WI38 (cell line): ENCODE measurements at regions not wholly inside any gene's neighbourhood (a gene's known extent, or its start where the extent isn't known, plus 50 kb on each side); places are given as distances from the start of the nearest gene placed in this dataset.
A peak's percentile ranks its signal among the peaks of the same experiment; 100 is the strongest.

Experiments
- H3K4me3 ChIP-seq: 2 replicates; pipeline ENCODE4 v1.5.1; 2011; ENCODE audit warnings: low read depth, mild to moderate bottlenecking, control low read depth, low read length
- TF ChIP-seq, protein P1 (sequence below): IDR thresholded peaks from 2 replicates; pipeline ENCODE4 v1.5.1; 2012; ENCODE audit warnings: low read depth, mild to moderate bottlenecking, control low read depth, low read length

DNA sequence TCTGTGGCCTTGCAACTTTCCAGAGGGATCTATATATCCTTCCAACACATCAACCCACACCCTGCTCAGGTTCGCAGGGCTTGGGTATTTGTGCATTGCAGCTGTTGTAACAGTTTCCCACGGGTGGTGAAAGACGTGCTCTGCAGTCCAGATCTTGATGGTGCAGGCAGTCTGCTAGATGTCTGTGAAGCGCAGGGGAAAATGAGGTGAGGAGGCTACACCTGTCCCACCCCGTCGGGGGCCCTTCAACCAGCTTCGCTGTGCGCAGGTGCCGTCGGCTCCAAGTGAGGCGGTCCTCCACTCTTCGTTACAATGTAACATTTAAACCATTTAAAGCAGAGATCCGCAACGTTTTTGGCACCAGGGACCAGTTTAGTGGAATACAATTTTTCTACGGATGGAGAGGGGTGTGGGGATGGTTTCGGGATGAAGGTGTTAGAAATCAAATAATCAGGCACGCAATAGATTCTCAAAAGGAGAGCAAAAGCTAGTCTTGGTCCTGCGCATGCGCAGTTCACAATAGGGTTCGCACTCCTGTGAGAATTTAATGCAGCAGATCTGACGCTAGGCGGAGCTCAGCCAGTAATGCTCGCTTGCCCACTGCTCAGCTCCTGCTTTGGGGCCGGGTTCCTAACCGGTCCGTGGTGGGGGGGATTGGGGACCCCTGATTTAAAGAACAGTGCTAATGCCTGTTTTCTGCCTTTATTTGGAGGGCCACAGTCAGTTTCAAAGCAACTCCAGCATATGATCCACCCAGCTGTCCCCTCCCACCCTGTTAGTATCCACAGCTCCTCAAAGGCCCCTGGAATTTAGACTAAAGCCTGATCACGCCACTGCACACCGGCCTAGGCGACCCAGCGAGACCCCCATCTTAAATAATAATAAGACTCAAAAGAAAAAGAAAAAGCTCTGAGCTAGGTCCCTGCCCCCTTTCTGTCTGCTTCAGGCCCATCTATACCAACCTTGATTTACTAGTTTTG, 97.1 kb upstream of the SELENOP start:
- H3K4me3 ChIP-seq, result peak overlapping the region; percentile 62

DNA sequence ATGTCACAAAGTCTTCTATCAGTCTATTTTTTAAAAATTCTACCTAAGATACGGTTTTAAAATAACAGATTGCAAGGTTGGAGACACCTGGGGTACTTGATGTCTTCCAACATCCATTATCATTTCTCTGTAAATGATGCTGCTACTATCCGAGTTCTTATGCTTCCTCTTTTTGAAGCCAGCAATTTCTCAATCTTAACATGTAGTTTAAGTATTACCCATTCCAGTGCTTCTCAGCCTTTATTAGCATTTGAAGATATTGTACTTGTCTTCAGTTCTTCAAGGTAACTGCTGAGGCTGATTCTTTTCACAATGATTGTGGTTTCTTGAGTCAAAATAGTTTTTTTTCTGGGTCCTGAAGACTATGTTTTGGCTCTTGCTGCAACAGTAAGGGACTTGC, 96.4 kb upstream of the SELENOP start:
- peak overlapping the region; percentile 62 for H3K4me3 ChIP-seq
- TF ChIP-seq, protein P1, sequence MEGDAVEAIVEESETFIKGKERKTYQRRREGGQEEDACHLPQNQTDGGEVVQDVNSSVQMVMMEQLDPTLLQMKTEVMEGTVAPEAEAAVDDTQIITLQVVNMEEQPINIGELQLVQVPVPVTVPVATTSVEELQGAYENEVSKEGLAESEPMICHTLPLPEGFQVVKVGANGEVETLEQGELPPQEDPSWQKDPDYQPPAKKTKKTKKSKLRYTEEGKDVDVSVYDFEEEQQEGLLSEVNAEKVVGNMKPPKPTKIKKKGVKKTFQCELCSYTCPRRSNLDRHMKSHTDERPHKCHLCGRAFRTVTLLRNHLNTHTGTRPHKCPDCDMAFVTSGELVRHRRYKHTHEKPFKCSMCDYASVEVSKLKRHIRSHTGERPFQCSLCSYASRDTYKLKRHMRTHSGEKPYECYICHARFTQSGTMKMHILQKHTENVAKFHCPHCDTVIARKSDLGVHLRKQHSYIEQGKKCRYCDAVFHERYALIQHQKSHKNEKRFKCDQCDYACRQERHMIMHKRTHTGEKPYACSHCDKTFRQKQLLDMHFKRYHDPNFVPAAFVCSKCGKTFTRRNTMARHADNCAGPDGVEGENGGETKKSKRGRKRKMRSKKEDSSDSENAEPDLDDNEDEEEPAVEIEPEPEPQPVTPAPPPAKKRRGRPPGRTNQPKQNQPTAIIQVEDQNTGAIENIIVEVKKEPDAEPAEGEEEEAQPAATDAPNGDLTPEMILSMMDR, result no peak

More for the DNA sequence above, 97.1 kb upstream of the SELENOP start:
- TF ChIP-seq, protein P1, result peak; percentile 89

DNA sequence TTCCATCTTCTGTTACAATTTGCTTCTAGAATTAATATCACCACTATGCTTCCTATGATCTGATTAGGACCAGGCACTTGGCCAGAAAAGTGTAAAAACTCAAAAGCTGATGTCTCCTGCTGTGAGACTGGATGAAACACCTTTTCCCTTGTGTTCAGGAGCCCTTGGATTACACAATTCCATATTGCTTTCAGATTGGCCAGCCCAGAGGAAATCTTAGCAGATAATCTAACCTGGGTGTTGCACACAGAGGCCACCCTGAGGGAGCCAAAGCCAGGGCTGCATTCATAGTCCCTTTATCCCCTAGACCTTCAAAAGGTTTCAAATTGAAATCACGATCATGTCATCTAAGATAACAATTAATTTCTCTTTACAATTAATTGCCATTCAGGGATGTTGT, 94.1 kb upstream of the SELENOP start:
- no peak overlapping the region for H3K4me3 ChIP-seq
- TF ChIP-seq, protein P1, result no peak

DNA sequence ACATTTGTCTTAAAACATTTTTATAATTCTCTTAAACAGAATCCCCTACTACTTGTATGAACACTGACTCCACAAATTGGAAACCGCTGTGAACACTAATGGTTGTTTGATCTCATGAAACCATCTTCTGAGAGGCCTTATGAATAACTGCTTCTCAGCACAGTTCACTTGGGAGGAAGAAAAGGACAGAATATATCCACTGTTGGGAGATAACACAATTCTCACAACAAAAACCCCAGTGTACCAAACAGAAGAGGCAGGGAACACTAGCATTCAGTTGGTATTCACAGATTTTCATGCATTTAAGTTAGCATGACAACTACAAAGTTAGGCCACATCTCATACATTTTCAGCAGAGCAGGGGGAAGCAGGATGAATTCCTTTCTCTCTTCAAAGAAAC, 89.0 kb upstream of the SELENOP start:
- TF ChIP-seq, protein P1, result no peak
- H3K4me3 ChIP-seq, result no peak overlapping the region

DNA sequence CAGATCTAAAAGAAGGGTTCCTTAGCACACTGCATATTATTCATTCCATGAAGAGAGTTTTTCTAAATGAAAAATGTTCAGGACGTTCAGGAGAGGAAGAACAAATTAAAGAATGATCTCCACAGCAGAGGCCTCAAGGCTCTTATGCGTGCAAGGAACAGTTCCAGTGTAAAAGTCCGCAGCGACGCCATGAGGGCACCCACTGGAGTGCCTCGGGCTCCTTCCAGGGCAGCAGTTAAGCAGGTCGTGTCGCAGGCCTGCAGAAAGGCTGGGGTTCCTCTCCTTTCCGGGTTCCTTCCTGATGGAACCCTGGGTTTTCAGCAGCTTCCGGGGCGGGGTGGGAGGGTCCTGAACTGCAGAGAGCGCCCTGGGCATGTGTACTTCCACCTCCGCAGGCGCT, 87.1 kb upstream of the SELENOP start:
- H3K4me3 ChIP-seq, result no peak overlapping the region
- TF ChIP-seq, protein P1, result no peak

DNA sequence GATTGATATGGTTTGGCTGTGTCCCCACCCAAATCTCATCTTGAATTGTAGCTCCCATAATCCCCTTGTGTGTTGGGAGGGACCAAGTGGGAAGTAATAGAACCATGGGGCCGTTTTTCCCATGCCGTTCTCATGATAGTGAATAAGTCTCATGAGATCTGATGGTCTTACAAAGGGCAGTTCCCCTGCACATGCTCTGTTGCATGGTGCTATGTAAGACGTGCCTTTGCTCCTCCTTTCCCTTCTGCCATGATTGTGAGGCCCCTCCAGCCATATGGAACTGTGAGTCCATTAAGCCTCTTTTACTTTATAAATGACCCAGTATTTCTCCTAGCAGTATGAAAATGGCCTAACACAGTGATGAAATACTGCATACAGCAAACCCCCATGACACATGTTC, 84.8 kb upstream of the SELENOP start:
- H3K4me3 ChIP-seq, result no peak overlapping the region
- TF ChIP-seq, protein P1, result no peak

DNA sequence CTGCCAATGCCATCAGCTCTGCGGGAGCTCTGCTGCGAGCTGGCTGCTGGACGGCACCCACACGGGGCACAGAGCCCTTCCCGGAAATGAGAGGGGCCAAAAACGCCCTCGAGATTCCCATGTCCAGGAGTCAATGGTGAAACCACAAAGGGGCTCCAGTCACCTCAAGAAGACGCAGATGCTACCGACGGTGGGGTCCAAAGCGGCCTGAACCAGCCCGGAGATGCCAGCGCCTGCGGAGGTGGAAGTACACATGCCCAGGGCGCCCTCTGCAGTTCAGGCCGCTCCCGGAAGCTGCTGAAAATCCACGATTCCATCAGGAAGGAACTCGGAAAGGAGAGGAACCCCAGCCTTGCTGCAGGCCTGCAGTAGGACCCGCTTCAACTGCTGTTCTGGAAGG, 82.4 kb upstream of the SELENOP start:
- H3K4me3 ChIP-seq, result no peak overlapping the region
- TF ChIP-seq, protein P1, result peak; percentile 16; the same call in 1 of the 2 replicates
